Stimulated activated naive CD8-positive, alpha-beta T cell treated with anti-CD3 and anti-CD28 coated beads, Interleukin-15, Interleukin-2, amounts not matched to agents 100 U/mL and 50 U/mL, for 24 hours (primary cell): ENCODE measurements at regions not wholly inside any gene's neighbourhood (a gene's known extent, or its start where the extent isn't known, plus 50 kb on each side); places are given as distances from the start of the nearest gene placed in this dataset.
"Not testable (repeated sequence)": the region's sequence is repeated elsewhere in the genome, so short reads cannot be mapped to it uniquely, and the experiment has no call there.

Experiments used
- ATAC-seq: fragments of 150-1000 bp; cut with Tn5 transposase; one replicate; pipeline ENCODE4 v1.10.0; 2021
- DNase-seq: peaks from one replicate; pipeline ENCODE4 v3.0.0; 2021

DNA sequence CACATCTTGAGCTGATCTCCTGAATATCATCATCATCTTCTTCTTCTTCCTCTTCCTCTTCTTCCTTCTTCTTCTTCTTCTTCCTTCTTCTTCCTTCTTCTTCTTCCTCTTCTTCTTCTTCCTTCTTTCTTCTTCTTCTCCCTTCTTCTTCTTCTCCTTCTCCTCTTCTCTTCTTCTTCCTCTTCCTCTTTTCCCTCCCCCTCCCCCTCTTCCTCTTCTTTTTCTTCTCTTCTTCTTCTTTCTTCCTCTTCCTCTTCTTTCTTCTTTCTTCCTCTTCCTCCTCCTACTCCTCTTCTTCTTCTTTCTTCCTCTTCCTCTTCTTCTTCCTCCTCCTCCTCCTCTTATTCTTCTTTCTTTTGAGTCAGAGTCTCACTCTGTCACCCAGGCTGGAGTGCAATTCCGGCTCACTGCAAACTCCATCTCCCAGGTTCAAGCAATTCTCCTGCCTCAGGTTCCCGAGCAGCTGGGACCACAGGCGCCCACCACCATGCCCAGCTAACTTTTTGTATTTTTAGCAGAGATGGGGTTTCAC is 197.9 kb upstream of the NANOGP8 start:
- ATAC-seq (no peak), DNase-seq (no peak)

DNA sequence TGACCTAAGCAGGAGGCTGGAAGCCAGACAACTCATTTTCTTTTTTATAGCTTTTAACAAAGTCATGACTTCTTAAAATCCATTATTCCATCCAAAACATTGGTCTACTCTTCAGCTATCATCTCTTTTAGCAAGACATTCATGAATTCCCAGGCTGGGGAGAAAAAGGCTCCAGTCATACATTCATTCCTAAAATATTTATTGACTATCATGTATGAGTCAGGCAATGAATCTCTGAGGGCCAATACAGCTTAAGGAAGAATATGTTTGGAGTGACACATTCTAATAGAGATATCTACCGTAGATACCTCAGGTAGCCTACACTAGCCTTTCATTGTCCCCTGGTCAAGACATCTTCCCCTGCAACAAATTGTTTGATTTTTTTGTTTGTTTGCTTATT is 196.4 kb upstream of the NANOGP8 start:
- no peak for ATAC-seq
- no peak for DNase-seq

DNA sequence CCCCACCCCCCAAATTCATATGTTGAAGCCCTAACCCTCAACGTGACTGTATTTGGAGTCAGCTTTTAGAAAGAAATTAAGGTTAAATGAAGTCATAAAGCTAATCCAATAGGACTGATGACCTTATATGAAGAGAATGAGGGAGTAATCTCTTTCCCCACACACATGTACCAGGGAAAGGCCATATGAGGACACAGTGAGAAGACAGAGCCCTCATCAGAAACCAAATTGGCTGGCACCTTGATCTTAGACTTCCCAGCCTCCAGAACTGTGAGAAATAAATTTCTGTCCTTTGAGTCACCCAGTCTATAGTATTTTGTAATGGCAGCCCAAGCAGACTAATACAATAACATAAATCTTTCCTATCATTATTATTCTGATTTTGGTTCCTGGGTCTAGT is 194.7 kb upstream of the NANOGP8 start:
- DNase-seq (no peak), ATAC-seq (no peak)

DNA sequence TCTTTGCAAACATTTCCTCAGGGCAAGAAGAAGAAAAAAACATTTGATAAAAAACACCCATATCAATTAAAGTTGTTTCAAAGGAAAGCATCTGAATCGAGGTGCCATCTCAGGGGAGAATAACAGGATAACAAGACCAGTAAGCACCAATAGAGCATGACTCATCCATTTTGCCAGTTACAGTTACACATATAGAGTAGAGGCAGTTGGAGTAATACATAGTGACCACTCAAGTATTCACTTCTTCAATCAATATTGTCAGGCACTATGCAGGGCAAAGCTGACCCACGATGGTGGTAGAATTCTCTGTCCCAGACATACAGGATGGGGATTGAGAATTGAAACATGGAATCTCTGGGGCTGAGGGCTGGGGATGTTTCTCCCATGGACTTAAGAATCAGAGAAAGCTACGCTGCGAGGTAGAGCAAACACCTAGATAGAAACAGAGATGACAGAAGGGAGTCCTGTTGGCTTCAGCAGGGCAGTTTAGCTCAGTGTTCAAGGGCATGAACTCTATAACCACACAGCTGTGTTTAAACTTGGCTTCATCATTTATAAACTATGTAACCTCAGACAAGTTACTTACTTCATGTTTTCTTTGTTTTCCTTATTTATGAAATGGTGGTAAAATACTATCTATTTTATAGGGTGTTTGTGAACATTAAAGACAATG is 186.4 kb upstream of the NANOGP8 start:
- DNase-seq, result no peak
- ATAC-seq, result no peak

DNA sequence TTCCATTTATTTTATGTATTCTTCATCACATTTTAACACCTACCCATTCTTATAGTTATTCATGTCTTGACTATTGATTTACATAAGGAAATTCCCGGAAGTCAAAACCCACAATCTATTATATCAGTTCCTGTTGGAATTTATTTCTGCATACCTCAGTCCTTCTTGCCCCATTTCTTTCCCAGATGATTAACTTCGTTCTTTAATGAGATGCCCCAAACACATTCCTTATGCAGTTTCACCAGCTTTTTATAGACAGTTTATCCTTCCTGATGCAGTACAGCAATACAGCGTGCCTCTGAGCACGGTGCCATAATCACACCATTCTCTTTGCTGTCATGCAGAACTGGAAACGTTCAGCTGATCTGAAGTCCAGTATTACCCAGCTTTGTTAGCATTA is 175.8 kb upstream of the NANOGP8 start:
- DNase-seq (no peak), ATAC-seq (no peak)

DNA sequence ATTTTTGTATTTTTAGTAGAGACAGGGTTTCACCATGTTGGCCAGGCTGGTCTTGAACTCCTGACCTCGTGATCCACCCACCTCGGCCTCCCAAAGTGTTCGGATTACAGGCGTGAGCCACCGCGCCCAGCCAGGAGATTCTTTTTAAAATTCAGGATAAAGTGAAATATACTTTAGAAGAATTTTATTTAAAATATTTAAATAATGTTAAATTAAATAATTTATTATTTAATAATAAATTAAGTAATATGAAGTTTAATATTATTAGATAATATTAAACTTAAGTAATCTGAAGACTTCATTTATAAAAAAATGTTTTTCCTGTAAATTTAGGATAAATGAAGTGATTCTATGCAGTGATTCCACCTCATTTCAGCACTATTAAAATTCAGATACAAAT is 175.2 kb upstream of the NANOGP8 start:
- not testable (repeated sequence) for ATAC-seq, DNase-seq

DNA sequence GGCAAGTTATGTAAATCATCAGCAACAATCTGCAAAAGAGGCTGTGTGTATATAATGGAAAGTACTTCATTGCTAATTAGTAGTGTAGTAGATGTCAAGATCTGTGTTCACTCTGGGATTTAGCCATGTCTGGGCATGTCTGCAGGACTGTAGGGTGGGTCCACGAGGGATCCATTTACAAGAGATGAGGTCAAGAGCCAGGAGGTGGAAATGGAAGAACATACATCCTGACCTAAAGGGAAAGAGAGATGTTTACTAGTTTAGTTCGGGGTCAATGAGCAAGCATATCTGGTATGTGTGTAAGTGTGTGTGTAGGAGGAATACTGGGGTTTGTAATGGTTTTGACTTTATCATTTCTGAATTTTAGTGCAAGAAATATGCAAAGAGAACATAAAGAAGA is 171.5 kb upstream of the NANOGP8 start:
- no peak for DNase-seq
- no peak for ATAC-seq

DNA sequence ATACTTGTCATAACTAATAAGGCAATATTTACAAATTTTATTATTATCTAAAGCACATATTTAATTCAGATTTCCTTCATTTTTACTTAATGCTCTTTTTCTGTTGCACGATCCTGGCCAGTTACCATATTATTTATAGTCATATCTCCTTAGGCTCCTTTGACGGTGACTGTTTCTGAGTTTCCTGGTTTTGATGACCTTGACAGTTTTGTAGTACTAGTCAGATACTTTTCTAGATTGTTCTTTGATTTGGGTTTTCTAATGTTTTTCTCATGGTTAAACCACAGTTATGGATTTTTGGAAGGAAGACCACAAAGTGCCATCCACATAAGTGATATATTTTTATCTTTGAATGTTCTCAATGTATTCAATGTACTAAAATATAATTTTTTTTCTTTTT is 171.0 kb upstream of the NANOGP8 start:
- DNase-seq, result no peak
- ATAC-seq, result no peak

DNA sequence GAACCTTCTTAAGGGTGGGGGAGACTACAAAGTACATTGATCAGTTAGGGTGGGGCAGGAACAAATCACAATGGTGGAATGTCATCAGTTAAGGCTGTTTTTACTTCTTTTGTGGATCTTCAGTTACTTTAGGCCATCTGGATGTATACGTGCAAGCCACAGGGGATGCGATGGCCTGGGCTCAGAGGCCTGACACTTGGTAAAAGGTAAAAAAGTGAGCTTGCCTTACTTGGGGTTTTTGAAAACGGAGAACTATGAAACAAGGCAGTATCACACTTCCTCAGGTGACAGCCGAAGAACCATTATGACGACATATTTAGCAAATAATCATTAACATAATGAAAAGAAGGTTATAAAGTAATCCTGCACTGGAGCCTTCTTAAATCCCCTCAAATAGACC is 169.8 kb upstream of the NANOGP8 start:
- DNase-seq, ATAC-seq: not testable (repeated sequence)

DNA sequence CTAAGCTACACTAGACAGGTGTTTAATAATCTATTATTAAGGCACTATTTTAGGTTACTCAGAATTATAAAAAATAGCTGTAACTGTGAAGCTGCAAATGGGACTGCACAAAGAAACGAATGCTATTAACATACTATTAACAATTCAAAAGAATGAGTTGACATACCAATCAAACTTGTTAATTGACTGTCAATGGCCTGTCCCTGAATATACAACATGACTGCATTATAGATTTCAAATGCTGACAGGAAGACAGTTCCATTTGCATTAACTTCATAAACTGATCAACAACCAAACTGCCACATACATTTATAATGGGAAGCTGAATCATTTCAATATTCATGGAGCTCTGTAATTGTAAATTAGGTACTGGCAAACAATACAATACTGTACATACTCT is 169.0 kb upstream of the NANOGP8 start:
- DNase-seq (no peak), ATAC-seq (no peak)

DNA sequence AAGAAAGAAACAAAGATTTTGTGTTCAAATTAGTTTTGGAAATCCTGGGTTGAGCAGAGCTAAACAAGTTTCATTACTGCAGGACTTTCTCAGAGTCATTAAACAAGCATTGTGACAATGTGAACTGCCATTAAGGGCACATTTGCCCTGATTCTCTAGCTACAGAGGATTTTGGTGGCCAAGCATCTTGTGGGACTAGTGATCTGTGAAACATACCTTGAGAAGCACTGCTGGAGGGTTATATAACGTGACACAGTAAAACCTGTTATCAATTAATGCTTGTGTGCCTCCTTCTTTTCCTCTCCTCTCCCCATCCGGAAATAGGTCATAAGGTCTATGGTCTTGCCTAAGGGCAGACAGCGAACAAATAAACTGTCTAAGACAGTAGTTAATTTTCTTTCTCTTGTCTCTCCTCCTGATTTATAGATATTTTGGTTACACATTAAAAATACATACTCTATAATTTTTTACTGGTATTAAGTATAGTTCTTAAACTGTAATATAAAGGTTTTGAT is 167.3 kb upstream of the NANOGP8 start:
- DNase-seq (no peak), ATAC-seq (no peak)

DNA sequence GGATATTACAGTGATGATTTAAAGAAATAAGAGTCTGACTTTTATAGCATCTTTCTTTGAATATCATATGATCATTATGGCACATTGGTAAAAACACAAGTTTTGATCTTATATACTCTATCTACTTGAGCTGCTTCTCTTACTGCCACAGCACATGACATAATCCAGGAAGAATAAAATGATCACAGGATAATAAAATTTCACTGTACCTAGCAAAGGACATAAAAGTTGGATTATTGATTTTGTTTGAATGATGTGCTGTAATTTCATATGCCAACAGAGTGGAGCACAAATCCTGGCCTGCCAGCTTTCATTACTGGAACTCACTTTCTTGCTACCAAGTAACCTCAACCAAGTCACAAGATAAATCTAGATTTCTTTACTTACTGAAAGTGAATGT is 162.1 kb upstream of the NANOGP8 start:
- no peak for ATAC-seq
- no peak for DNase-seq

DNA sequence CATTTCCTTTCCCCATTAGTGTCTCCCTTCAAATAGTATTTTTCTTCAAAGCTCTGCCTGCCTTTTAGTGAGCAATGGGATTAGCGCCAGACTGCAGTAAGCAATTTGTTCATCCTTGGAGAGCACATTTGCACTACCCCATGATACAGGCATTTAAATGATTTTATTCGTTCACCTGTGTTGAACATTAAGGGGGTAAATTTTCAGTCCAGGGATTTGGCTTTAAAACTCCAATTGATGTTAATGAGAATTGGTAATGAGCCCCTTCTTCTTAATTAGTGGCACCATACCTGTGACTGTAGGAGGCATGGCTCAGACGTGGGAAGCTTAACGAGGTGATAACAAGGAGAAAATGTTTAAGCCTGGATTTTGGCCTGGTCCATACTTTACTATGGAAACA is 161.4 kb upstream of the NANOGP8 start:
- no peak for ATAC-seq
- no peak for DNase-seq

DNA sequence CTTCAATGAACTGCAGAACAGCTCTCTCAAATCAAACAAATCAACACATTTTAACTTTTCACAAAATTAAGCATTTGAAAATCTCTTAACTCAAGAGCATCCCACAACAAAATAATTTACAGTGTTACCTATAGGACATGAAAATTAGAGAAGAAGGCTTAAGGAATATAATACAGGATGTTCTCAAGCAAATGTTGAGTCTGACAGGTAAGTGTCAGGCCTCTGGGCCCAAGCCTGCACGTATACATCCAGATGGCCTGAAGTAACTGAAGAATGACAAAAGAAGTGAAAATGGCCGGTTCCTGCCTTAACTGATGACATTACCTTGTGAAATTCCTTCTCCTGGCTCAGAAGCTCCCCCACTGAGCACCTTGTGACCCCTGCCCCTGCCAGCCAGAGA is 160.6 kb upstream of the NANOGP8 start:
- not testable (repeated sequence) for DNase-seq, ATAC-seq

DNA sequence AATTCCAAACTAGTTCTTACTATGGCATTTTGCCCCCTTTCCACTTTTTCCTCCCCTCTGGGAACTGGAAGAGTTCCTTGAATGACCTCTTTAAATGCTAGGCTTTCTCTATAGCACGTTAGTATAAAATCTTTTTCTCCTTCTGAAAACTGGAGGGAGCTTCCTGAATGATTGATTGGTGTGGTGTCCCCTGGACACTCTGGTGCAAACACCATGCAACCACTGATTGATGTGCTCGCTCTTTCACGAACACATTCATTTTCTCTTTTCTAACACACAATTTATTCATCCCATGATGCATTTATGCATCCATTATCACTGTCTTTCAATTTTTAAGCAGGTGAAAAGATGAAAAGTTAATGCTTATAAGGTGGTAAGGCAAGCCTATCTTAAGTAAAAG is 159.1 kb upstream of the NANOGP8 start:
- ATAC-seq, result no peak
- no peak for DNase-seq

DNA sequence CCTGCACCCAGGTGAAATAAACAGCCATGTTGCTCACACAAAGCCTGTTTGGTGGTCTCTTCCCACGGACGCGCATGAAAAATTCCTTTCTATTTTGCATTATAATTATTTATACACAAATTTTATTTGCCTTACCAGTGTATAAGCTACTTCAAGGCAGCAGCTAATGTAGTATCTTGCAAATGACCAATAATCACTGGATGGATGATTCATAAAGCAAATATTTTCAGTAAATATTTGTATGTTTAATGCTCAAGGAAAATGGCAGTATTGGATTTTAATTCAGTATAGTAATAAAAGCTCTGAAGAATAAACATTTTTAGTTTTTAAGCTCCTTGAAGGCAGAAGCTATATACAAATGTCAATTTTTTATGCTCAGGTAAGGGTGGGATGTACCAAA is 158.7 kb upstream of the NANOGP8 start:
- no peak for ATAC-seq
- DNase-seq, result no peak

DNA sequence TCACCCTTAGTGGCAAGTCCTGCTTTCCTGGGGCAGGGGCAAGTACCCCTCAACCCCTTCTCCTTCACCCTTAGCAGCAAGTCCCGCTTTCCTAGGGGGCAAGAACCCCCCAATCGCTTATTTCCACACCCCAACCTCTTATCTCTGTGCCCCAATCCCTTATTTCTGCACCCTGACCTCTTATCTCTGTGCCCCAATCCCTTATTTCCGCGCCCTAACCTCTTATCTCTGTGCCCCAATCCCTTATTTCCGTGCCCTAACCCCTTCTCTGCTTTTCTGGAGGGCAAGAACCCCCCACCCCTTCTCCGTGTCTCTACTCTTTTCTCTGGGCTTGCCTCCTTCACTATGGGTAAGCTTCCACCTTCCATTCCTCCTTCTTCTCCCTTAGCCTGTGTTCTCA is 154.6 kb upstream of the NANOGP8 start:
- not testable (repeated sequence) for DNase-seq, ATAC-seq

DNA sequence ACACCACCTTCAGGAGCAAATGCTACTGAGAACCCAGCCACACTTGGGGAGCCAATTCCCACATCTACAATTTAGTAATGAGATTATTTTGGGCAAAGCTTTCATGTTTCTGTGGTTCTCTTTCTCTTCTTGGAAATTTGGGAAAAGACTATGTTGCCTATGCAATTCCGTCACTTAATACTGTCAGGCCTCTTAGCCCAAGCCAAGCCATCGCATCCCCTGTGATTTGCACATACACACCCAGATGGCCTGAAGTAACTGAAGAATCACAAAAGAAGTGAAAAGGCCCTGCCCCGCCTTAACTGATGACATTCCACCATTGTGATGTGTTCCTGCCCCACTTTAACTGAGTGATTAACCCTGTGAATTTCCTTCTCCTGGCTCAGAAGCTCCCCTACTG is 153.4 kb upstream of the NANOGP8 start:
- not testable (repeated sequence) for ATAC-seq, DNase-seq

DNA sequence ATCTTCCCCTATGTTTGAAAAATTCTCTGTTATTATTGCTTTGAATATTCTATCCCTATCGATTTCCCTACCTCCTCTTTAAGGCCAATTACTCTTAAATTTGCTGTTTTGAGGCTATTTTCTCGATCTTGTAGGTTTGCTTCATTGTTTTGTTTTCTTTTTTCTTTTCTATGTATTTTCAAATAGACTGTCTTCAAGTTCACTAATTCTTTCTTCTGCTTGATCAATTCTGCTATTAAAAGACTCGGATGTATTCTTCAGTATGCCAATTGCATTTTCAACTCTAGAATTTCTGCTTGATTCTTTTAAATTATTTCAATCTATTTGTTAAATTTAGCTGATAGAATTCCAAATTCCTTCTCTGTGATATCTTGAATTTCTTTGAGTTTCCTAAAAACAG is 144.0 kb upstream of the NANOGP8 start:
- ATAC-seq (no peak), DNase-seq (no peak)

DNA sequence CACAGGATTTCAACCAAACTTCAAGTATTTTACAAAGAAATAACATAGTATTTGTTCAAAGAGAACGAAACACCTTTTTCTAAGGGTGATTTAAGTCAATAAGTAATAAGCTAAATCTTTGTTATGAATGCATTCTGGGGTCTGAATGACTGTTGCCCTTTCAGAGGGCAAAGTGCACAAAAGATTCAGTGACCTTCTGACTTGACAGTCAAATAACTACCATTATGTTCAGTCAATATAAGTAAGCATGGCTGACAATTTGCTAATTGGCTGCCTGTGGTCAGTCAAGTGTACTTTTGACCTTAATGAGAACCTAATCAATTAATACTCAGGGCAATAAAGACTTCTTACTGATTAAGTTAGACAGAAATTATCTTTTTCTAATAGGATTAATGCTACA is 133.1 kb upstream of the NANOGP8 start:
- DNase-seq, result no peak
- ATAC-seq, result no peak

DNA sequence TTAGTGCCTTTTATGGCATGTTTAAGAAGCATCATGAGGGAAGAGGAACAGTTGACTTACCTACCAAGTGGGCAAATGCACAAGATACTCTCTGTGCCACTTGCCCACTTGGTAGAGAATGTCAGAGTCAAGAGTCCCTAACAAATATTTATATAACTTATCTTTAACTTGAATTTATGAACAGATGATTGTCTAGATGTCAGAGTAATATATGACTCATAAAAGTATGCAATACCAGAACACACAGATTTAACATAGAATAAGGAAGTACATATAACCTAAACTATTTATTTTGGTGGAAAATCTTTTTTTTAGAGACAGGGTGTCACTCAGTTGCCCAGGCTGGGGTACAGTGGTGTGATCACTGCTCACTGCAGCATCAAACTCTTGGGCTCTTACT is 130.0 kb upstream of the NANOGP8 start:
- ATAC-seq, result no peak
- no peak for DNase-seq

DNA sequence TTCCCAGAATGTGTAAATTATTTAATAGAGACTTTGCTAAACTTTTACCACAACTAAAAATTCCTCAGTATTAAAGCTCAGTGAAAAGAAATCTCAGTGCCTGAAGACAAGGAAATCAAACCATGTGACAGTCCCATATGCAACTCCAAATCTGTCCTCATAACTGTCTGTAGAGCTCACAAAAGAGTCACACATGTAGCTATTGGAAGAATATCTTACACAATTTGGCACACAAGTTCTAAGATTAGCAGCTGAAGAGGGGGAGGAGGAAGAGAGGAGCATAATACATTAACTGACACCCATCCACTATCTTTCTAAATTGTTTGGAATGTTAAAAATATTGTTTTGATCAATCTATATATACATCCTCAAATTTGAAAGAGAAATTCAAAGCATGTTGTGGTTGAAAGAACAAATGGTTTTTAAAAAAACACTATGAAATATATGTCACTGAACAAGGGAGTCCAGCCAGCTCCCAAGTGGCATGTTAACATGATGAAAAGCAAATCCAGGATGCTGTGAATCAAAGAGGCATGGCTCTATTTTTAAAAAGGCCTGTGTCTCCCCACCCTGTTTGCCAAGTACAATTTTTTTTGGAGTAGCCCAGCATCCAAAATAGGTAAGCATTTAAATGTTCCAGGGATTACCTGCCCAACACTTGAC is 126.3 kb upstream of the NANOGP8 start:
- ATAC-seq (no peak), DNase-seq (no peak)

DNA sequence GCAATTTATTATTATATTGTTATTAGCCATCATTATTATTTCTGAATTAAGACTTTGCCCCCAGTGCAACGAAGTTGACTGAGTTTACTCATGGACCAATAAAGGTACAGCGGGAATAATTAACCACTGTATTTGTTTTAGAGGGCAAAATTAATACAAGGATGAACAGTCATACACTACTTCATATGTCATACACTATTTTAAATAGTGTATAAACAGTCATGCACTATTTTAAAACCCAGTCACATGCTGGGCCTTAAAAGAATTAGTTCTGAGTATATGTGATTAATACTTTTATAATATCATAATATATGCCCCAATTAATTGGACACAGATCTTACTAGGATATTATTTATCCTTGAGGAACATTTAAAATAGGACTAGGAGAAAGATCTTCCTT is 125.3 kb upstream of the NANOGP8 start:
- DNase-seq, result no peak
- no peak for ATAC-seq

DNA sequence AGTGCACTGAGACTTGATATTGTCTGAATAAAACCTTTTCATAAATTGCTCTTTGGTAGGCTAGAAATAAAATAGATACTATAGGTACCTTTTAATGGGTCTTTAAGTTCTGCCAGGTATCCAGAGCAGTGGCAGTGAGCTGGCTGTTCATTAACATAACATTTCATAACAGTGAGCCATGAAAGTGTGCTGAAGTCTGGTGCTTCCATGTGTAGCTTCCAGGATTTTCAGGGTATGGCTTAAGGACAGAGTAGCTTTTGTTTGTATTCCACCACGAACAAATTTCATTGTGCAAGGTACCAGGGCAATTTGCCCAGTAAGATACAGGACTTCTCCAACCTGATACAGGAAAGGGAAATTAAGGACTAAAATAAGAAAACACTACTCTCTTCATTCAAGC is 124.7 kb upstream of the NANOGP8 start:
- no peak for ATAC-seq
- no peak for DNase-seq
